CD4-positive, alpha-beta T cell treated with Interleukin-15 for 1 hour (primary cell): ENCODE measurements at regions not wholly inside any gene's neighbourhood (a gene's known extent, or its start where the extent isn't known, plus 50 kb on each side); places are given as distances from the start of the nearest gene placed in this dataset.

ENCODE experiments used
- DNase-seq: peaks from one replicate; pipeline ENCODE4 v3.0.0-alpha.2; 2020

DNA sequence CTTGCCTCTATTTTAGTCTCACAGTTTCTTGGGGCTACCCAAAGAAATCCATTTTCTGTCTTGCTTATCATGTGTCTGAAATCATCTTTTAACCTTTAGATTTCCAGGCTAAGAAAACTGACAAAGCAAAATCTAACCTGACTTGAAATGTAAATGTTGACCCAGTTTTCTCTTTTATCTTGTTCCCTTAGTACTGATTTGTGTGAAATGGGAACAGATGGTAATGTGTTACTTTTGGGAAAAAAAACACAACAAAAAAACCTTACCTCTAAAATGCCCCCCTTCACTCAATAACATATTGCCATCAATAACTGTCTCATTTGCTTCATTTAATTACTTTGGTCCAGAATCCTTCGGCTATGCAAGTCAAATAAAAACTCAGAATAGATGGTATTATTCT, 383.2 kb upstream of the DCN start:
- DNase-seq, result no peak

DNA sequence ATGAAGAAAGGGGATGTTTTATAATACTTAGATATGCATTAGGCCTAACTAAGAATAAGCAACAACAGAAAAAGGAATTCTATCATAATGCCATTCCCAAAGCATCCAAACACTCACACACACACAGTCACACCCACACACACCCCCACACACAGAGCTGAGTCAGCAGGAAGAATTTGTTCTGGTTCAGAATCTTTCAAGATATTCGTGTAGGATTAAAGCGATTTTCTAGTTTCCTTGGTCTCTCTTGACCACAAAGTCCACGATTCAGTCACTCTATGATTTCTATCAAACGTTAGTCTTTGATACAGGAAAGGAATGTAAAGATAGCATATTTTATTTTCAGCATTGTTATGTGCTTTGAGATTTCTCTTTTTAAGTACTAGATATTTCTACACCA, 382.6 kb upstream of the DCN start:
- DNase-seq, result no peak

DNA sequence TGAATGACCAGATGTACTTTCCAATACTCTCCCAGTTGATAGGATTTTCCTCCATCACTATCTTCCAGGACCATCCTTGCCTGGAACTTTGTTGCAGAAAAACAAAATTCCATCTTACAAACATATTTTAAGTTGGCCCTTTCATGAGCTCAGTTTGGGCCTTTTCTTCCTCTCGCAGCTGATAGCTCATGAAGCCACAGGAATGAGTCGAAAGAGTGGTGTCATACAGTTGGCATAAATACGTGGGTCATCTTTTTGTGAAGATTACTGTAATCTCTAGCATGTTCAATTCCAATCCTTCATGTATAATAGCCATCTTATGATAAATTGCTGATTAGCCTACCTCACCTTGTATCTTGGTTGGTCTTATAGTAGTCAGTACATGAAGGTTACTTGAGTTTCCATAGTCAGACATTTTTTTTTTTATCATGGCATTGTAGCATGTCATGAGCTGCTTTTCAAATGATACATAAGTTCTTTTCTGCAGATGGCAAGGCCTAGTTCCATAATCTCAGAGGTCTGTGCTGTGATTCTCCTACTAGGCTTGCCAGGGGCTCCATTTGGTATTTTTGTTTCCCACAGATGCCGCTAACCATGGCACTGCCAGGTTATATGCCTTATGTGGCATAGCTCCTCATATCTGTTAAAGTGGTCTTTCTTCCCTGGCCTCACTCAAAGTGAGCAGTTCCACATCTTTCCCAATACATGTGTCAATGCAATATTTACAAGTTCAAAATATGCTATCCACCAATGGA, 380.6 kb upstream of the DCN start:
- DNase-seq, result no peak

DNA sequence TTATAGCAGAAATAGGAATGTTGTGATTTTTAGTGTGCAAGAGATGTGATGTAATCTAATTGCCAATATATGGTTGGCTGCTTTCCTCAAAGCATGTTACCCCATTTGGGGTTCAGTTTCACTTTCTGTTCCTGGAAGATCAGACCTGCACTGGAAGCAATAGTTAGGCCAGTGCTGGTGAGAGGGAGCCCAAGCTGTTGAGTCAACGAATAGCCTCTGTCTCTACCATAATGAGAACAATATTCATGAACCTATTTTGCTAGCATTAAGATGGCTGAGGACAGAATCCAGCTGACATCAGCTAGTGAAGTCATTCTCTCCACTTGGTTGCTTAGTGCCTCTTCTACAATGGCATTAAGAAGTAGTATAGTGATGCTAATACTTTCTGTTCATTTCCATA, 379.9 kb upstream of the DCN start:
- no peak for DNase-seq

DNA sequence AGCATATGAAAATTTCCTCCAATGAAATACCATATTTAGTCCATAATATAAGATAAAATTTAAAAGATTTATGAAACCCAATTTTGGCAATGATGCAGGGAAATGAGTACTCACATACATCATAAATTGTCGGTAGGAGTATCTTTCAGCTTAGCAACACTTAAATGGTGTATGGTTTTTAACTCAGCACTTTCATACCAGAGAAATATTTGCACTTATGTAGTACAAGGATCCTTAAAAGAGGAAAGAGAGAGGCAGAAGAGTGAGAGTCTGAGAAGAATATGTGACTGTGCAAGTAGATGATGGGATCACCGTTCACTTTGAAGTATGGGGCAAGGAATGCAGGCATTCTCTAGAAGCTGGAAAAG, 379.3 kb upstream of the DCN start:
- DNase-seq, result no peak

DNA sequence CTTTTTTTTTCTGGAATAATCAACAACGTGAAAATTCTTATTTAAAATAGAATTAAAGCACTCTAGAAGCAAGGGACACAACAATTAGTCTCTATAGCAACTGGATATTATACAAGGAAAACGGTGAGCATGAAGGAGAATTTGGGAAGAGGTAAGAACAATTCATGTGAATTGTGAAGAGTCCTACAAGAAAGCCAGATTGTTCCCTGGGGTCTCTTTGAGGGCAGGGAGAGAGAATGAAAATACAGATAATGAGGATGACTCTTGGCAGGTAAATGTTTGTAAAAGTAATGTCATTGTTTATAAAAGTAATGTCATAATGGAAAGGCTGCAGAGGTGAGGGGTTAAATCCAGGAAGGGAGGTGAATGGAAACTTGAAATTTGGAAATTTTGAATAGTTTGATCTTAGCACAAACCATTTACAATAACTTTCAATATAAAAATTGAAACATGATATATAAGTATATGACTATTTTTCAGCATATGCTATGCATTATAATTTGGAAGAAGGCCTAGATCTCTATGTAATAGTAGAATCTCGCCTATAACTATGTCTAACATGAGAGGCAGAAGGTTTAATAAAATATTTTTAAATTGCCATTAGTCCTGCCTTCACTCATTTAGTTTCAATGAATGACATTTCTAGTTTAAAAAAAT, 378.8 kb upstream of the DCN start:
- DNase-seq, result no peak

DNA sequence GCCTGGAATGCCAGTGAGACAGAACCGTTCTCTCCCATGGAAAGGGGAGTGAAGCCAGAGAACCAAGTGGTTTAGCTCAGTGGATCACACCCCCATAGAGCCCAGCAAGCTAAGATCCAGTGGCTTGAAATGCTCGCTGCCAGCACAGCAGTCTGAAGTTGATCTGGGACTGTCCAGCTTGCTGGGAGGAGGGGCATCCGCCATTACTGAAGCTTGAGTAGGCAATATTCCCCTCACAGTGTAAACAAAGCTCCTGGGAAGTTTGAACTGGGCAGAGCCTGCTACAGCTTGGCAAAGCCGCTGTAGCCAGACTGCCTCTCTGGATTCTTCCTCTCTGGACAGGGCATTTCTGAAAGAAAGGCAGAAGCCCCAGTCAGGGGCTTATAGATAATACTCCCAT, 374.3 kb upstream of the DCN start:
- DNase-seq, result no peak

DNA sequence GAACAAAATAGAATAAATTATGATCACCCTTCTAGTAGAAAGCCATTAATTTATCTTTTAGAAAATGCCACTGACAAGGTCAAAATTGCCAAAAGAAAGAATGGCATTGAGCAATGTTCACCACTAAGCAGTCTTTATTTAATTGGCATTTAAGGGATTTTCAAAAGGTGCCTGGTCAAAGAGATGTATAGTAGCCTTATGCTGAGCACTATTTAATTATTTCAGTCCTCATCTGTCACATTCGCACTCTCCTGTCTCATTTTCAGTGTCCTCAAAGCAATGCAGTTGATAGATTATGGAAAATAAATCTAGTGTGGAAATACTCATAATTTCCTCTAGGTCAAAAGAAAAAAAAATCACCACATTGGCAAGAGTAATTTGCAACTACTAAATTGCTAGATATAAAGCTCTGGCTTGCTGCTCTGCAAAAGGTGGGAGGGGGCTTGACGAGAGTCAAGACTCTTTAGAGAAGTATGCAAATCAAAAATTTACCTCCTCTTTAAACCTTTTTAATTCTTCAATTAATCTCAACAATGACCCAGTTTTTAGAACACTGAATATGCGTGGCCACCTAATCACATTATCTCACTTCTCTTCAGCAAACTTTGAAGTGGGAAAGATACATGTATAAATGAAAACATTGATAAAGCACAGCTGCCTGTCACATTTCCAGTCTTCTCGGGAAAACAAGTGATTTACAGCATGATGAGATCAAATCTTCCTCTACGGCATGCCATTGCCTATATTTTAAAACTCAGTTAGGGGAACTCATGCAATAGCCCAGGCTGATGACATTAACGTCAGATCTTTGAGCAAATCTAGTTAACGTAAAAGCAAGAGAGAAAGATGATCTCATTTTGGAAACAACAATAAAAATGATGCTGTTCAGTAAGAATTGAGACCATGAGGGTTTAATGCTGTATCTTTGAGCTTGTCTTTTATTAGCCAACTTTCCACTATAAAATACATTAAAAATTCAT, 373.1 kb upstream of the DCN start:
- no peak for DNase-seq

DNA sequence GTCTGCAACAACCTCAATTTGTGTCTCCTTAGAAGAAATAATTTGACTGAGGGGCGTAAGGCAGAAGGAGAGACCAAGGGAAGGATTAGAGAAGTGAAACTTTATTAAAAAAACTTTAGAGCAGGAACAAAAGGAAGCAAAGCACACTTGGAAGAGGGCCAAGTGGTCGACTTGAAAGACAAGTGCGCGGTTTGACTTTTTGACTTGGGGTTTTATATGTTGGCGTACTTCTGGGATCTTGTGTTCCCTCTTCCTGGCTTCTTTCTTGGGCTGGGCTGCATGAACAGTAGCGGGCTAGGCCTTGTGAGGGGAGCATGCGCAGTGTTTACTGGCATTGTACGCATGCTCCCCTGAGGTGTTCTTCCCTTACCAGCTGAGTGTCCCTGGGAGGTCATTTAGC, 369.3 kb upstream of the DCN start:
- no peak for DNase-seq

DNA sequence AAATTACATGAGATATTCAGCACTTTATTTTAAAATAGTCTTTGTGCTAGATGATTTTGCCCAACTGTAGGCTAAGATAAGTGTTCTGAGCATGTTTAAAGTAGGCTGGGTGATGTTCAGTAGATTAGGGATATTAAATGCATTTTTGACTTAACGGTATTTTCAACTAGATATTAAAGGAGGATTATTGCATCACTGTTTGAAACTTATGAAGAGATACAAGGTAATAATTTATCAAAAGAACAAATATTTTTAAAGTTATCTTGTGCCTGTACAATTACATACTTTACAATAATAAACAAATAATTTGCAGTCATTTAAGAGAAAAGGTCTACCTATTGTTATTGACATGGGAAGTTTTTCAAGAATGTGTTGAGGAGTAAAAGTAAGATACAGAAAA, 368.6 kb upstream of the DCN start:
- DNase-seq, result no peak

DNA sequence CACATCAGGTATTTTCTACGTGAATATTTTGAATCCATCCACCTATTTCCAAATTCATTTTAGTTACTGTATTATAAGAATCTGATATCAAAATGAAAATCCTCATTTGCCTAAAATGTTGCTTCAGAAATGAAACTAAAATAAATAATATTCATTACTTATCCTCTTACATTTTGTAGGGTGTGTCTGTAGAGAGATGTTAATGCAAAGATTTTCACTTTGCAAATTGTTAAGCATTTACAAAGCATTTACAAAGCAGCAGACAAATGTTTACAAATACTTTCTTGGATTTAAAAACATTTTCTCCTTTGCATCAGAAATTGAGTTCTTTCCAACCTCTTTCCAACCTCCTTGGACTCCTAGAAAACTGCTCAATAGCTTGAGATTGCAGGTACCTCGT, 360.0 kb upstream of the DCN start:
- DNase-seq, result no peak

DNA sequence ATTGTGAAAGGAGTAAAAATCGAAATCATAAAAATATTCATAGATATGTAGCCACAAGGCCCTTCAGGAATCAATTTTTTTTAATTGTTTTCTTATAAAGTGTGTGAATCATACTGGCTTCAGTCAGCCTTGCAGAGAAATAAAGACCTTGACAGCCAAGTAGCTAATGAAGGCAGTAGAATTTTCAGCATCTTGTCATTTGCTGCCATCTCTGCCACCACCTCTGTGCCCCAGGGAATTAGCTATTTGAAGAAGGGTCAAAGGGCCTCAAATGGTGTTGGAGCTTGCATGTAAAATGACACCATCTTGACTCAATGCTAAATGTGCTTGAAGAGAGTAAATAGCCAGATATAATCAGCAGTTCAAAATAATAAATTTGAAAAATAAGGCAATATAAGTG, 359.4 kb upstream of the DCN start:
- DNase-seq, result no peak

DNA sequence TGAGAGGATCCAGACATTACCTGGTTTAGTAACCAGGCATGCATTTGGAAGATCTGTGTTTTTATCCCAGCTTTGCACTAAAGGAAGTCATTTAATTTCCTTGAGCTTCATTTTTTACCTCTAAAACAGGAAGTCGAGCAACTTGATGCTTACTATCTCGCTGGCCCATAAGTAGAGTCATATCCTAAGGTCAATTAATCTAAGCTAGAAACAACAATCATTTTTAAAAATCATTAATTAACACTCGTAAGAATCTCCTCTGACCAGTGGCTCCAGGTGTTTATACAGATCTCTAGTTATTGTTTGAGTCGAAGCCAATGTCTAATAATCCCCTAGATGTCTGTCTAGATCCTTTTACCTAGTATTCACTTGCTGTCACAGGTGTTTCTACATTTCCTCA, 355.8 kb upstream of the DCN start:
- no peak for DNase-seq

DNA sequence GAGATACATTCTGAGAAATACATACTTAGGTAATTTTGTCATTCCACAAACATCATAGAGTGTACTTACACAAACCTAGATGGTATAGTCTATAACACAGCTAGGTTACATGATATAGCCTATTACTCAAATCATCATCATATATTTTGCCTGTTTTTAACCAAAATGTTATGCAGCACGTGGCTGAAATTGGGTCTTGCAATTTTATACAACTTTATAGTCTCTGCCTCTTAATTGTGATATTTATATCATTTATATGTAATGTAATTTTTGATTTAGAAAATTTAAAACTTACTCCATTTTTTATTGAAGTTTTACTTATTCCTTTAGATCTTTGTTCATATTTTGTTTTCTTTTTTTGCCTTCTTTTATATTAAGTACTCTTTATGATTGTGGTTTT, 350.7 kb upstream of the DCN start:
- DNase-seq, result no peak

DNA sequence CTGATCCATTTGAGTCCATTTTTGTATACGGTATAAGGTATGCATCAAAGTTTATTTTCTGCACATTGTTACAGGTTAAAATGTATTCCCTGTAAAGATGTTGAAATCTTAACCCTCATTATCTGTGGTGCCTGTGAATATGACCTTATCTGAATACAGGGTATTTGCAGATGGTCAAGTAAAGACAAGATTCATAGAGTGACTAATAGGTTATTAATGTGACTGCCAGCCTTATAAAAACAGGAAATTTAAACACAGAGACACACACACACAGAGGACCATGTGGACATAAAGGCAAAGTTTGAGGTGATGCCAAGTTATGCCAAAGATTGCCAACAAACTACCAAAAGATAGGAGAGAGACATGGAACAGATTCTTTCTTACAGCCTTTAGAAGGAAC, 347.2 kb upstream of the DCN start:
- DNase-seq, result no peak

DNA sequence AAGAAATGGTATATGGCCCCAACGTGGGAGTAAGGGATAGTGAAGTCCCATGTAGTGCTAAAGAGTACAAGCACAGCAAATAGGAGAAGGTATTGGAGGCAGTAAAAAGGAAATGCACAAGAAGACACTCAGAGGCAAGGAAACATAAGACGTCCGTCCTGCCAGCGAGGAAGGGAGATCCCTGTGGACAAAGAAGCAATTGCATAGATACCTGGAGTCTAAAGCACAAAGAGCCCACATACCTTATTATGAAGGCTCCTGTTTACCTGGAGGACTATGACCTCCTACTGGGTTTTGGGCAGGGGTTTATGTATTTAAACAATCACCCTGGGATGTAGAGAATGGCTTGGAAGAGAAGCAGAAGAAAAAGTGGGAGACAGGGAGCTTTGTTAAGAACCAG, 341.2 kb upstream of the DCN start:
- DNase-seq, result no peak

DNA sequence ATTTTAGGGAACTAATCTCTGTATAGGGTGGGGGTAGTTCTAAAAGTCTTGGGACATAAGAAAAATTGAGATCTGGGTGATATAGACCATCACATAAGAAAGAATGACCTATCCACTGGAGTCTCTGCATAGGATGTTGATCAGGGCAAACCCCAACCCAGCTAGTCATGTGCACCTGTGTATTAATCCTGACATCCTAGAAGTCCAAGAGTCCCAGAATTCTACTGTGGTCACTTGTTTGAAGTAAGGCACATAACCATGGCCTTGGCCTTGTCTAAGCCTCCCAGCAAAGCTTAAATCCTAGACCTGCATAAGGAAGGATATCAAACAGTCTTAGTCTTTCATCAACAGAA, 334.1 kb upstream of the DCN start:
- DNase-seq, result no peak

DNA sequence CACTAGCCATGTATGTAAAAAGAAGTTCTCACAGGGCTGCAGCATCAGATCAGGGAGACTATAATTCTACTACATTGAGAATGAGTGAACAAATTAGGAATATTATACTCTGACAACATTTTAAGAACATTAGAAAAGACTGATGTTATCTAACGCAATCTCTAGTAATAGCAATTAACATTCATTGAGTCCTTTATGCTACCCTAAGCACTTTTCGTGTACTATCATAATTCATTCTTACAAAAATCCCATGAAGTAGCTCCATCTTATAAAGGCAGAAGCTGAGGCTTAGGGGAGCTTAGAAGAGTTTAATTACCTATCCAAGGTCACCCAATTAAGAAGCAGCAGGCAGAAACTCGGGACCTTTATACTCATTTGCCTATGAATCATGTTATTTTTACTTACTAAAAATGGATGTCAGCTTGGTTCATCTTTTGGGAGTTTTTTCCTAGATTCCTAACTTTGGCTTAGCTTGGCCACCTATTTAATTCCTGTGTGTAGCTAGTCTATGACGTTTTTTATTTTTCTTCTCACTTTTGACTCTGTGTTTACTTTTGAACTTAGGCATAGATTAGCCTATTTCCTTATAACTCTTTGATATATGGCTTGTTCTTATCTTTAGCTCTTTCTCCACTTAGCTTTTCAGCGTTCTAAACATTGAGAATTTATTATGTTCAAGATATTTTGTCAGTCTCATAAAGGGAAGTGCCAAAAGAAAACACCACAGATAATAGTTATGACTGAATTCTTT, 333.5 kb upstream of the DCN start:
- no peak for DNase-seq

DNA sequence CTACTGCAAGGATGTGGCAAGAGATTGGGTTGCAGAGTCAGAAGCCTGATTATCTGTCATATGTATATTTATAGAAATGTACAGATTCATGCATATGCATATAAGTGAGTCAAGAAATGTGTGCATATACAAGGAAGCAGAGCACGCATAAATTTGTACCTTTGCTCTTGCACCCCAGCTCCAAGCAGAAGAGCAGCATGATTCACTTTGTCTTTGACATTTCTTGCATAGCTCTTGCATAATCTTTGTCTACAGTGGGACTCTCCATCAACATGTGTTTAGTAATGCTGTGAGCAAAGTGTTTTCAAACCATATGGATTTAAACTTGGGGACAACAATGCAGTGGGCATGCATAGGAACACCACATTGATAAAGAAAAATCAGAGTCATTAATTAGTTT, 330.7 kb upstream of the DCN start:
- DNase-seq, result no peak

DNA sequence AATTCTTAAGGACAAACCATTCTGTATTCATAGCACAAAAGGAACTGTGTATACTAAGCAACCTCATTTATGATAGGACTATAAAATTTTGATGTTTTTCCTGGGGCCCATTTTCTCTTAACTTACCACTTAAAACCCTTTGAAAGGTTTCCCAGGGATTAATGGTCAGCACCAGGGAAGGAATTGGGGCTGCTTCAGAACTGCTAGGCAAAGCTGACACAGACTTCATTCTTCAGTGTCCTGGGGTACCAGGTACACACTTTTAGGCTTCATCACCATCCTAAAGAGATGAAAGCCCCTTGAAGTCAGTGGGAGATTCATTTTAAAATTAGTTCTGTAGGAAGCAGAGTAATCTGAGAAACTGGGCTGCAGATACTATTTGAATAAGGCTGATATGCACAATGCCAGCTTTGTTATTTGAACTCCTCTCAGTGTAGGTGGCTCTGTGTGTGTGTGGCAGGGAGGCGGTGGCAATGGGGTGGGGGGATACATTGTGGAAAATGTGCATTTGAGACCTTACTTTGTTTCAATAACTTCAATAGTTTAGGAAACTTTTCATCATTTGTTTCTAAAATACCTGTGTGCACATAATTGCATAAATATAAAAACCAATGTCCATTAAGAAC, 329.3 kb upstream of the DCN start:
- DNase-seq, result no peak

DNA sequence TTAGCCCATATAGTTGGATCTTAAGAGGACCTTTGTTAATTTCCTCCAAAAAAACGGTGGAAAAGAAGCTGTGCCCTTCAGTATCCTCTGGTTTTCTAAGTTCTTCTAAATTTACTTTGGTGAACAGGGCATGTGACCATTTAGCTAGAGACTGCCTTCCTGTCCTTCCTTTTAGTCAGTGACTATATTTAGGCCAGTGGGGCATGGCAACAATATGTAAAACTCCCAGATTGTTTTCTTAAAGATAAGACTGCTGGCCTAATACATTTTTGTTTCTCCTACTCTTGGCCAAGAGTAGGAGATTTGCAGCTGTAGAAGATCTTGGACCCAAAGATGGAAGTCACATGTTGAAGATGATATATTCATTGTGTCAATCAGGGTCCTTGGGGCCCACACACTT, 325.1 kb upstream of the DCN start:
- DNase-seq, result no peak

DNA sequence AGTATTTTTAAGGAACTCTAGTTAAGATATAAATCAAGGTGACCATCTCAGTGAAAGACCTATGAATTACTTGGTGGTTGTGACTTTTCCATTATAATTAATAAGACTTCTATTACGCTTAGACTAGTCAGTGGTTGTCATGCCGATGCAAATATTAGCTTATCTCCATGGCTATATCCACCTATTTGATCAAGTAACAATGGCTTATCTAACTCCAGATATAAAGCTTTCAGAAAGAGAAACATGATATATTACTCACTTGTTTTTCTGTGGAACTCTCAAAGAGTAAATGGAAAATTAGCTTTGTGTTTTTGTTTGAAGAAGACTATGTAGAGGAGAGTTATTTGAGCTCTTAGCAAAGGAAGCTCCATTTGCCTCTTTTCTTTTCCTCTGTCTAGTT, 323.8 kb upstream of the DCN start:
- no peak for DNase-seq

DNA sequence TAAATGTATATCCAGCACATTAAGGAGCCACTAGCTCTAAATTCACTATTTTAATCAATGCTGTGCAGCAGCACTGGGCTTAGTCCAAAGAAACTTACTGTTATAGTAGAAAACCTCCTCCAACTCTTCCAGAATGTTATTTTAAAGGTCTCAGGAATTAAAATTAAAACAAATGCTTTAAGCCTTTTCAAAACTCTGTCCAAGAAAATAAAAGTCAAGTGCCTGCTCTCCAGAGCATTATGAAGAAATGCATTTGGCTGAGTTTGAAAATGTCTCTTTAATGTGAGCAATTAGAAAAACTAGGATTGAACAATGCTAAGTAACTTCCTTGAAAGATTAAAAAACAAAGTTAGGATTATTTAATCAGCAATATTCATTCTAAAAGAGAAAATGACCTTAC, 322.4 kb upstream of the DCN start:
- no peak for DNase-seq
